Osteocyte (in vitro differentiated cells): ENCODE measurements at regions not wholly inside any gene's neighbourhood (a gene's known extent, or its start where the extent isn't known, plus 50 kb on each side); places are given as distances from the start of the nearest gene placed in this dataset.
"Not testable (repeated sequence)": the region's sequence is repeated elsewhere in the genome, so short reads cannot be mapped to it uniquely, and the experiment has no call there.

Source experiments
- DNase-seq: peaks from one replicate; pipeline ENCODE4 v3.0.0; 2021; ENCODE audit warnings: mixed read lengths; ENCODE audit not compliant: unreplicated experiment; ENCODE audit errors: extremely low spot score
- H3K27ac Mint-ChIP-seq: one replicate; pipeline ENCODE4 v1.8.0; 2021; ENCODE audit warnings: mild to moderate bottlenecking, mixed read lengths; ENCODE audit not compliant: unreplicated experiment
- H3K27me3 Mint-ChIP-seq: one replicate; pipeline ENCODE4 v1.8.0; 2021; ENCODE audit warnings: mixed read lengths; ENCODE audit not compliant: unreplicated experiment
- H3K36me3 Mint-ChIP-seq: one replicate; pipeline ENCODE4 v1.8.0; 2021; ENCODE audit warnings: mixed read lengths; ENCODE audit not compliant: unreplicated experiment
- H3K4me1 Mint-ChIP-seq: one replicate; pipeline ENCODE4 v1.8.0; 2021; ENCODE audit warnings: mixed read lengths; ENCODE audit not compliant: unreplicated experiment
- H3K4me3 Mint-ChIP-seq: one replicate; pipeline ENCODE4 v1.8.0; 2021; ENCODE audit warnings: mild to moderate bottlenecking, moderate library complexity, mixed read lengths; ENCODE audit not compliant: unreplicated experiment
- H3K9me3 Mint-ChIP-seq: one replicate; pipeline ENCODE4 v1.8.0; 2021; ENCODE audit warnings: mixed read lengths; ENCODE audit not compliant: unreplicated experiment
- TF ChIP-seq, protein P1 (sequence below): fragments of 200-600 bp; sonication (generic); IDR thresholded peaks from 2 replicates; pipeline ENCODE4 v1.5.0; 2021; ENCODE audit warnings: antibody characterized with exemption, mild to moderate bottlenecking, moderate library complexity

GRCh38 chr6:99668036-99668705, 61.5 kb downstream of the PRDM13 start:
- no peak for DNase-seq
- Mint-ChIP-seq H3K4me3 (no peak overlapping the region), H3K27ac (no peak overlapping the region), H3K36me3 (no peaks in the 10 kb centered on the region), H3K9me3 (no peaks in the 10 kb centered on the region), H3K4me1 (no peaks in the 10 kb centered on the region), H3K27me3 (peaks cover 13% of the 10 kb centered on the region)
- TF ChIP-seq, protein P1, sequence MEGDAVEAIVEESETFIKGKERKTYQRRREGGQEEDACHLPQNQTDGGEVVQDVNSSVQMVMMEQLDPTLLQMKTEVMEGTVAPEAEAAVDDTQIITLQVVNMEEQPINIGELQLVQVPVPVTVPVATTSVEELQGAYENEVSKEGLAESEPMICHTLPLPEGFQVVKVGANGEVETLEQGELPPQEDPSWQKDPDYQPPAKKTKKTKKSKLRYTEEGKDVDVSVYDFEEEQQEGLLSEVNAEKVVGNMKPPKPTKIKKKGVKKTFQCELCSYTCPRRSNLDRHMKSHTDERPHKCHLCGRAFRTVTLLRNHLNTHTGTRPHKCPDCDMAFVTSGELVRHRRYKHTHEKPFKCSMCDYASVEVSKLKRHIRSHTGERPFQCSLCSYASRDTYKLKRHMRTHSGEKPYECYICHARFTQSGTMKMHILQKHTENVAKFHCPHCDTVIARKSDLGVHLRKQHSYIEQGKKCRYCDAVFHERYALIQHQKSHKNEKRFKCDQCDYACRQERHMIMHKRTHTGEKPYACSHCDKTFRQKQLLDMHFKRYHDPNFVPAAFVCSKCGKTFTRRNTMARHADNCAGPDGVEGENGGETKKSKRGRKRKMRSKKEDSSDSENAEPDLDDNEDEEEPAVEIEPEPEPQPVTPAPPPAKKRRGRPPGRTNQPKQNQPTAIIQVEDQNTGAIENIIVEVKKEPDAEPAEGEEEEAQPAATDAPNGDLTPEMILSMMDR = no peak

- H3K36me3 Mint-ChIP-seq = no peaks in the 10 kb centered on the region
- TF ChIP-seq, protein P1 = no peak
- no peak overlapping the region for H3K27ac Mint-ChIP-seq
- peaks cover 8% of the 10 kb centered on the region for H3K27me3 Mint-ChIP-seq
- H3K9me3 Mint-ChIP-seq = peaks cover 4% of the 10 kb centered on the region
- no peak overlapping the region for H3K4me3 Mint-ChIP-seq
- DNase-seq = no peak
- no peaks in the 10 kb centered on the region for H3K4me1 Mint-ChIP-seq
Measured at GRCh38 chr6:99689916-99690685, 83.5 kb downstream of the PRDM13 start.

- not testable (repeated sequence) for H3K9me3 Mint-ChIP-seq, H3K4me1 Mint-ChIP-seq, H3K4me3 Mint-ChIP-seq, H3K36me3 Mint-ChIP-seq, DNase-seq, H3K27me3 Mint-ChIP-seq, H3K27ac Mint-ChIP-seq
Measured at GRCh38 chr6:99702287-99702686, 95.7 kb downstream of the PRDM13 start.

DNA sequence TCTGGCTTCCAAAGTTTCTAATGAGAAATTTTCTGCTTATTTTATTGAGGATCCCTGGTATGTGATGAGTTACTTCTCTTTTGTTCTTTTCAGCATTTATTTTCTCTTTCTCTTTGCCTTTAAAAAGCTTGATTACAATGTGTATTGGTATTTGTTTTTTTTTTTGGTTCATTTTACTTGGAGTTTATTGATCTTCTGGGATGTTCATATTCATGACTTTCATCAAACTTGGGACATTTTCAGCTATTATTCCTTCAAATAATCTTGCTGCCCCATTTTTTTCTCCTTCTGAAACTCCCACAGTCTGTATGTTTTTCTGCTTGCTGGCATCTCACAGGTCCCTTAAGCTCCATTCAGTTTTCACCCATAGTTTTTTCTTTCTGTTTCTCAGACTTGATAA, 102.4 kb downstream of the PRDM13 start:
- Mint-ChIP-seq H3K27ac (no peak overlapping the region), H3K9me3 (no peaks in the 10 kb centered on the region), H3K4me1 (no peaks in the 10 kb centered on the region), H3K4me3 (no peak overlapping the region), H3K27me3 (peaks cover 4% of the 10 kb centered on the region), H3K36me3 (no peaks in the 10 kb centered on the region)
- no peak for DNase-seq
- TF ChIP-seq, protein P1 = no peak

GRCh38 chr6:99711302-99711701, 104.7 kb downstream of the PRDM13 start:
- H3K4me3 Mint-ChIP-seq = no peak overlapping the region

More at GRCh38 chr6:99711302-99711701, 104.7 kb downstream of the PRDM13 start:
- H3K9me3 Mint-ChIP-seq = peaks cover 3% of the 10 kb centered on the region
- no peak overlapping the region for H3K27ac Mint-ChIP-seq
- TF ChIP-seq, protein P1 = no peak
- DNase-seq = no peak
- H3K36me3 Mint-ChIP-seq = no peaks in the 10 kb centered on the region
- peaks cover 4% of the 10 kb centered on the region for H3K27me3 Mint-ChIP-seq
- H3K4me1 Mint-ChIP-seq = no peaks in the 10 kb centered on the region
